Duodenal mucosa (tissue), 2 donors: ENCODE measurements at regions not wholly inside any gene's neighbourhood (a gene's known extent, or its start where the extent isn't known, plus 50 kb on each side); places are given as distances from the start of the nearest gene placed in this dataset.

ENCODE experiments used
- H3K27ac ChIP-seq: one replicate; pipeline ENCODE4 v1.7.0; 2013; ENCODE audit warnings: low read depth, low read length
- H3K27me3 ChIP-seq, 2 donors: one replicate each; pipeline ENCODE4 v1.7.0; 2013; ENCODE audit warnings: low read length in 2 of 2, control low read depth in 1 of 2; ENCODE audit not compliant: insufficient read depth in 2 of 2, control insufficient read depth in 1 of 2
- H3K36me3 ChIP-seq, 2 donors: one replicate each; pipeline ENCODE4 v1.7.0; 2013; ENCODE audit warnings: low read length in 2 of 2, control low read depth in 1 of 2; ENCODE audit not compliant: insufficient read depth in 2 of 2, control insufficient read depth in 1 of 2
- H3K4me1 ChIP-seq, 2 donors: one replicate each; pipeline ENCODE4 v1.7.0; 2013; ENCODE audit warnings: low read length in 2 of 2, control low read depth in 1 of 2; ENCODE audit not compliant: insufficient read depth in 2 of 2, control insufficient read depth in 1 of 2
- H3K4me3 ChIP-seq, 2 donors: one replicate each; pipeline ENCODE4 v1.7.0; 2013; ENCODE audit warnings: low read length in 2 of 2, low read depth in 1 of 2
- H3K9ac ChIP-seq, 2 donors: one replicate each; pipeline ENCODE4 v1.7.0; 2013; ENCODE audit warnings: low read length in 2 of 2, low read depth in 1 of 2
- H3K9me3 ChIP-seq, 2 donors: one replicate each; pipeline ENCODE4 v1.7.0; 2013; ENCODE audit warnings: low read length in 2 of 2, control low read depth in 1 of 2; ENCODE audit not compliant: control insufficient read depth in 1 of 2

DNA sequence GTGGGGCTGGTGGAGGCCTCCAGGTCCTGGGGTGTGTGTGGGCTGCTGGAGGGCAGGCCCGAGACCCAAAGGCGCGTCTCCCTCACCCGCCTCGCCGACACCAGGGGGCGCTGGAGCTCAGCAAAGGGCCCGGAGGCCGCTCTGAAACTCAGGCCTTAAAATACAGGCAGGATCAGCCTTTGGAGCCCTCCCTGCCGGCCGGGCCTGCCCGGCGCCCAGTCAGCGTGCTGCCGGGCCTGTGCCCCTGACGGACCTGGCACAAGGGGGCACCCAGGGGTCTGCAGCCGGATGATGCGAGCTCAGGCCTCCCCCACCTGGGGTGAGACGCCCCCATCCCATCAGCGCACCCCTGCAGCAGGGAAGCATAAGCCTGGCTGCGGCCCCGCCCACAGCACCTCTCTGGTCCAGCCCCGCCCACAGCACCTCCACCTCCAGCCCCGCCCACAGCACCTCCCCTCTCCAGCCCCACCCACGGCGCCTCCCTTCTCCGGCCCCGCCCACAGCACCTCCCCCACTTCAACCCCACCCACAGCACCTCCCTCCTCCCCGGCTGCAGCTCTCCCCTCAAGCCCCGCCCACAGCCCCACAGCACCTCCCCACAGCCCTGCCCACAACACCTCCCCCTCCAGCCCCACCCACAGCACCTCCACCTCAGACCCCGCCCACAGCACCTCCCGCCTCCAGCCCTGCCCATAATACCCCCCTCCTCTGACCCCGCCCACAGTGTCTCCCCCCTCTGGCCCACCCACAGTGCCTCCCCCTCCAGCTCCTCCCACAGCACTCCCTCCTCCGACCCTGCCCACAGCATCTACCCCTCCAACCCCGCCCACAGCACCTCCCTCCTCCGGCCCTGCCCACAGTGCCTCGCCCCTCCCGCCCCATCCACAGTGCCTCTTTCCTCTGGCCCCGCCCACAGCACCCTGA lies 92.8 kb upstream of the OTOS start:
- no peak overlapping the region for H3K27ac ChIP-seq
- H3K36me3 ChIP-seq, result no peaks in the 10 kb centered on the region
- H3K9me3 ChIP-seq, result no peaks in the 10 kb centered on the region
- no peak overlapping the region for H3K9ac ChIP-seq
- no peaks in the 10 kb centered on the region for H3K4me1 ChIP-seq
- no peaks in the 10 kb centered on the region for H3K27me3 ChIP-seq
- peak overlapping the region in 1 of 2 donors; percentile 22 for H3K4me3 ChIP-seq

DNA sequence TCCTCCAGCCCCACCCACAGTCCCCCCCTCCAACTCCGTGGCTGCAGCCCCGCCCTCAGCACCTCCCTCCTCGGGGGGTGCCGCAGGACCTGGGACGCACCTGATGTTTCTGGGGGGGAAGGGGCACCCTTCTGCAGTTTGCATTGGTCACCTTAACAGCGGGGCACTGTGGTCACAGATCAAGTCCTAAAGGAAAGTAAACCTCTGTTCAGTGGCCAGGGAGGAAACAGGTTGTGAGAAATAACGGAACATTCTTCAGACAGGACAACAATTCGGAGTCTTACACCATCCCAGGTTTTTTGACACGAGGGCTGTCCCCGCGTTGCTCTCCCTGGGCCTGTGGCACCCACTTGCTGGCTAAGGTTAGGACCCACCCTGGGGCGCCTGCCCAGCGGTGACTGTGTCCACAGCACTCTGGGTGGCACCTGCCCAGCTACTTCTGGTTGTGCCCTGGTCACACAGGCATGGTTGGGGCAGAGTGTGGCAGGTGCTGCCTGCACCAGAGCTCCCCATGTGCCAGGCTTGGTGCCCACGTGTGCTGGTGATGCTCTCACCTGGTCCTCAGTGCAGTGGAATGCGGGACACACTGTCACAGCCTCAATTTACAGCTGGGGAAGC lies 93.5 kb upstream of the OTOS start:
- H3K27me3 ChIP-seq, result peaks cover 0 to 3% of the 10 kb centered on the region in 2 donors
- no peaks in the 10 kb centered on the region for H3K4me1 ChIP-seq
- H3K9ac ChIP-seq, result no peak overlapping the region
- no peaks in the 10 kb centered on the region for H3K9me3 ChIP-seq
- no peaks in the 10 kb centered on the region for H3K36me3 ChIP-seq
- H3K27ac ChIP-seq, result no peak overlapping the region
- no peak overlapping the region for H3K4me3 ChIP-seq

DNA sequence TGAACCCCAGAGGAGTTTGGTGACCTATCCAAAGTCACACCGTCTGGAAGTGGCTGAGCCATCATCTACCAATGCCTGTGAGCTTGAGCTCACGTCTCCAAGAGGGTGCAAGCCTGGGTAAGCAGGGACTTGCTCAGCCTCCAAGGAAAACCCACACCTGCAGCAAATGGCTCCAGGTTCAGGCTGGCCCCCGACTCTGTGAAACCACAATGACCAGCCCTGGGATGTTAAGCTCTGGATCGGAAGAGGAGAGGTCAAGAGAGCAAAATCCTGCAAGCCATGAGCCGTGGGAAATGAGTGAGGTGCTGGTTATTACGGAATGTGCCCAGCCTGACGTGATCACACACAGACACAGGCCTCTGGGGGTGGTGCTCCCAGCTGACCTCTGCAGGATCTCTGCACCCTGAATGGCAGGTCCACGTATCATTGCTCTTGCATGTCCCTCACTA lies 94.1 kb upstream of the OTOS start:
- H3K4me1 ChIP-seq, result no peaks in the 10 kb centered on the region
- H3K36me3 ChIP-seq, result no peaks in the 10 kb centered on the region
- H3K9ac ChIP-seq, result no peak overlapping the region
- H3K27ac ChIP-seq, result no peak overlapping the region
- H3K4me3 ChIP-seq, result no peak overlapping the region
- H3K27me3 ChIP-seq, result peaks cover 0 to 3% of the 10 kb centered on the region in 2 donors
- no peaks in the 10 kb centered on the region for H3K9me3 ChIP-seq

DNA sequence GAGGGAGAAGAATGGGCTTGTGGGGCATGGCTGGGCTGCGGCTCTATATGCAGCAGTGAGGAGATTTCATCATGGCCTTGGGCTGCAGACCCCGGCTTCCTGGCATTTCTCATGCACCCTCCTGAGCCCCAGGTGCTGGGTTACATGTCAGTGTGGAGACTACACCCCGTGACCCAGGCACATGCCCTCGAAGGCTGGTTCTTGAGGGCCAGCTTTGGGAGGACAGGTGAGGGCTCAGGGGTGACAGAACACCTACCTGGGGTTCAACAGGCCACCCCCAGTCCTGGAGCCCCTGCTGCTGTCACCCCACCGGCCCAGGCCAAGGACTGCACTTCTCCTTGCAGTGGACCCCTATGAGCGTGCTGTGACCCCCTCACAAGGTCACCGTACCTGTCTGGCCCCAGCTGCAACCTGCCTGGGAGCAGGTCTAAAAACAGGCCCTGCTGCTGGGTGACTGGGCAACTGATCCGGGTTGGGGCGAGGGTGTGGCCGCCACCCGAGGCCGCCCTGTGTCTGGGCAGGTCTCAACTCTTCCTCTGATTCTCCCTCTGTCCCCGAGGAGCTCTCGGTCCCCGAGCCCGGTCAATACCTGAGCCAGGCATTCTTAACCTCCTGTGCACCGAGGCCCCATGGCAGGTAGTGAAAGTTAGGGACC lies 94.8 kb upstream of the OTOS start:
- Histone ChIP-seq H3K27me3 (peaks cover 0 to 3% of the 10 kb centered on the region in 2 donors), H3K9ac (no peak overlapping the region), H3K27ac (no peak overlapping the region)

DNA sequence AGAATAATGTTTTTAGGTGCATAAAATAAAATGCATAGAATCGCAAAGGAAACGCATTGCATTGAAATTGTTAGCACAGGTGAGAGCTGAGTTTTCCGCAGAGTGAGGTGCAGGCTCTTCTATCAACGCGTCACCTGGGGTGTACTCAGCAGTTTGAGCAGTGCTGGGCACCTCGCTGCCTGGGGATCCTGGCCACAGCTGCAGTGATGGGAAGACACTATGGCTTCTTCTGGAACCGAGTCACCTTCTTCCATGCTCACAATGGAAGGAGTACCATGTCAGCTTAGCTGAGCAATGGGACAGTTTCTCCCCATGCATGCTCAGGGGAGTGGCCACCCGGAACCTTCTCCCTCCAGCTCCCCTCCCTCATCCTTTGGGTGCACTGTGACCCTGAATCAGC lies 95.4 kb upstream of the OTOS start:
- Histone ChIP-seq H3K9me3 (no peaks in the 10 kb centered on the region), H3K36me3 (no peaks in the 10 kb centered on the region), H3K9ac (no peak overlapping the region), H3K4me3 (no peak overlapping the region), H3K4me1 (no peaks in the 10 kb centered on the region), H3K27ac (no peak overlapping the region), H3K27me3 (peaks cover 0 to 3% of the 10 kb centered on the region in 2 donors)

More for the DNA sequence above, 94.8 kb upstream of the OTOS start:
- H3K36me3 ChIP-seq, result no peaks in the 10 kb centered on the region
- no peaks in the 10 kb centered on the region for H3K9me3 ChIP-seq
- no peak overlapping the region for H3K4me3 ChIP-seq
- no peaks in the 10 kb centered on the region for H3K4me1 ChIP-seq

DNA sequence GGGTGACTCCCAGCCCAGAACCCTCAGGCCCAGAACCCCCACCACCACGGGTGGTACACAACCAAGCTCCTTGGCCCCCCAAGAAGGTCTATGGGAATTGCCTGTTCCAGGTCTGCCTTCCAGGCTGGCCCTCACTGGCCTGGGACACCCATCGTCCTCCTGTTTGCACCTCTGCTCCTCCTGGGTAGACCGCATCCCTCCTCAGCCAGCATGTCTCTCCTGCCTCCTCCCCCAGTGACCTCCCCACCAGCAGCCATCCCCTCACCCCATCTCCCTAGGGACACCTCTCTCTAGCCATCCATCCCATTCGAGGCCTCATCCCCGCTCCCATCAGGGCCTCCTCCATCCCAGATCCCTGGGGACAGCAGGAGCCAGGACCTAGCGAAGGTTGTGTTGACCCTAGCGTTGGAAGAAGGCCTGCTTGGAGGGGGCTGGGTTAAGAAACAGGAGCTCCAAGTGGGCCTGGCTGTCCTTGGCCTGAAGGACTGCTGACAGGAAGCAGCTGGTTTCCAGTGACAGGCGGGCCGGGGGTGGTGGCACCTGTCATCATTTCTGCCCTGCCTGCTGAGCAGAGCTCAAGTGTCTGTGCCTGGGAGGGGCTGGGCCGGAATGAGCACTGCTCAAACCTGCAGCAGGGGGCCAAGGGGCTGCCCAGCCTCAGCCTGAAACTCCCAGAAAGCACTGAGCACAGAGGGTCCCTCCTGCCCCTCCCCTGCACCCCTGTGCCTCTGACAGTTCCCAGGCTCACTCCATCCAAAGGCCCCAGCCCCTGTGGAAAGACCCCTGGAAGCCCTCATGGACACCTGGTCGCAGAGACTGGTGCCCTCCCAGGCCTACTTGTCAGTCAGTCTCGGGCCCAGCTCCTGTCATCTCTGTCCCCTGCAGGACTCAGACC lies 96.0 kb upstream of the OTOS start:
- H3K27me3 ChIP-seq, result peaks cover 0 to 3% of the 10 kb centered on the region in 2 donors
- no peak overlapping the region for H3K4me3 ChIP-seq
- no peak overlapping the region for H3K27ac ChIP-seq
- H3K4me1 ChIP-seq, result no peaks in the 10 kb centered on the region
- no peaks in the 10 kb centered on the region for H3K36me3 ChIP-seq
- H3K9ac ChIP-seq, result no peak overlapping the region
- no peaks in the 10 kb centered on the region for H3K9me3 ChIP-seq

DNA sequence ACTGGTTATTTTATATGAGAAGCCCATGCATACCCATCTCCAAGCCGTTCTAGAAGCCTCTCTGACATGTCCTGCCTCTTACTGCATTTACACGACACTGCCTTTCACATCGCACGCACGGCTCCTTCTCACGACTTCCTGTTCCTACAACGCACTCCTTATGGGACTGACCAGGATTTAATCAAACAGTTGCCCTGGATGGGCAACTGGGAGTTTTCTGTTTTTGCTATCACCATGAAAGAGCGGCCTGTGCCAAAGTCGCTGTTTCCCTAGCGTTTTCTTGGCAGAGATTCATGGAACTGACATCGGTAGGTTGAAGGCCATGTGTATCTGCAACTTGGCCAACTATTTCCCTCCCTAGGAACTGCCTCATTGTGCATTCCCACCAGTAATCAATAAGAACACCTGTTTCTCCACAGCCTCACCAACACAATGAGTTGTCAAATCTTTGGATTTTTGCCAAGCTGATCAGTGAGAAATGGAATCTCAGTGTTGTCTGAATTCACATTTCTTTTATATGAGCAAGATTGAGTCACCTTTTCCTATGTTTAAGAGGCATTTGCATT lies 97.2 kb upstream of the OTOS start:
- H3K36me3 ChIP-seq, result no peaks in the 10 kb centered on the region
- H3K27ac ChIP-seq, result no peak overlapping the region
- no peak overlapping the region for H3K4me3 ChIP-seq
- H3K9ac ChIP-seq, result no peak overlapping the region
- H3K4me1 ChIP-seq, result no peaks in the 10 kb centered on the region
- no peaks in the 10 kb centered on the region for H3K9me3 ChIP-seq
- H3K27me3 ChIP-seq, result peaks cover 0 to 3% of the 10 kb centered on the region in 2 donors

DNA sequence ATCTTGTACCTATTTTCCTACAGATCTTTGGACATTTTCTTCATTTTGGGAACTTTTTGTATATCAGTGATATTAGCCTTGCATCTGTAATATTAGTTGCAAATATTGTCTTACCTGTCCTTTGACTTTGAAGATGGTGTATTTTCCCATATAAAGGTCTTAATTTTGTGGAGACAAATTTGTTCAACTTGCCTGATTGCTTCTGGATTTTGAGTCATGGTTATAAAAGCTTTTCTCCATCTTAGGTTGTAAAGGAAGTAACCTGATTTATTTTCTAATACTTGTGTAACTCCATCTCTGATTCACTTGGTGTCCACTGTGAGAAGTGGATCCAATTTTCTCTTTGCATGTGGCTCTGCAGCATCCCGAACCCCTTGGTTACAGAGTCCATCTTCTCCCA lies 97.7 kb upstream of the OTOS start:
- no peak overlapping the region for H3K4me3 ChIP-seq
- no peak overlapping the region for H3K27ac ChIP-seq
- no peak overlapping the region for H3K9ac ChIP-seq
- H3K9me3 ChIP-seq, result no peaks in the 10 kb centered on the region
- peaks cover 0 to 3% of the 10 kb centered on the region in 2 donors for H3K27me3 ChIP-seq
- H3K36me3 ChIP-seq, result no peaks in the 10 kb centered on the region
- no peaks in the 10 kb centered on the region for H3K4me1 ChIP-seq

DNA sequence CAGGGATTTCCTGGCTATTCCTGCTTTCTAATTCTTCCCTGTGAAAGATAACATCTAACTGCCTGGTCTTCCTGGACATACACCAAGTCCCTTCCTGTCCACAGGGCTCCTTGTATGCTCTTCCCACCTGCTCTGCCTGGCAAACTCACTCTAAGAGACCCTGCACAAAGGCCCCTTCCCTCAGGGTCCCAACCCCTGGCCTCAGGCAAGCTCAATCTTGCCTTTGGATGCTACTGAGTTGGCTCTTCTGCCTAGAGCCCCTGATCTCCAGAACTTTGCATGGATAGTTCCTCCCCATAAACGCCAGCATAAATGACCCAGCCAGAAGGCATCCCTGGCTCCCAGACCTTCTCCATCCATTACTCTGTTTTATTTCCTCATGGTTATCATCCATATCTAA lies 98.3 kb upstream of the OTOS start:
- Histone ChIP-seq H3K9me3 (no peaks in the 10 kb centered on the region), H3K36me3 (no peaks in the 10 kb centered on the region), H3K27me3 (peaks cover 0 to 3% of the 10 kb centered on the region in 2 donors), H3K4me1 (no peaks in the 10 kb centered on the region), H3K9ac (no peak overlapping the region), H3K27ac (no peak overlapping the region), H3K4me3 (no peak overlapping the region)
